Endothelial cell (in vitro differentiated cells): ENCODE measurements at regions not wholly inside any gene's neighbourhood (a gene's known extent, or its start where the extent isn't known, plus 50 kb on each side); places are given as distances from the start of the nearest gene placed in this dataset.

ENCODE experiments used
- DNase-seq: peaks from one replicate; pipeline ENCODE4 v3.0.0; 2021; ENCODE audit warnings: low spot score
- H3K27ac Mint-ChIP-seq: one replicate; pipeline ENCODE4 v1.8.0; 2021; ENCODE audit warnings: mixed read lengths, inconsistent platforms; ENCODE audit not compliant: unreplicated experiment
- H3K27me3 Mint-ChIP-seq: one replicate; pipeline ENCODE4 v1.8.0; 2021; ENCODE audit warnings: mild to moderate bottlenecking, moderate library complexity, mixed read lengths, inconsistent platforms; ENCODE audit not compliant: unreplicated experiment
- H3K36me3 Mint-ChIP-seq: one replicate; pipeline ENCODE4 v1.8.0; 2021; ENCODE audit warnings: mild to moderate bottlenecking, low read depth, mixed read lengths, inconsistent platforms; ENCODE audit not compliant: unreplicated experiment
- H3K4me1 Mint-ChIP-seq: one replicate; pipeline ENCODE4 v1.8.0; 2021; ENCODE audit warnings: mild to moderate bottlenecking, mixed read lengths, inconsistent platforms; ENCODE audit not compliant: unreplicated experiment
- H3K4me3 Mint-ChIP-seq: one replicate; pipeline ENCODE4 v1.8.0; 2021; ENCODE audit warnings: mild to moderate bottlenecking, mixed read lengths, inconsistent platforms; ENCODE audit not compliant: unreplicated experiment
- H3K9me3 Mint-ChIP-seq: one replicate; pipeline ENCODE4 v1.8.0; 2021; ENCODE audit warnings: mixed read lengths, inconsistent platforms; ENCODE audit not compliant: unreplicated experiment
- CTCF ChIP-seq: fragments of 200-600 bp; sonication (generic); IDR thresholded peaks from one replicate; pipeline ENCODE4 v1.5.0; 2021; ENCODE audit warnings: antibody characterized with exemption; ENCODE audit not compliant: unreplicated experiment

GRCh38 chr11:123362941-123363340, 67.1 kb upstream of the GRAMD1B start:
- no peak overlapping the region for H3K27ac Mint-ChIP-seq
- peaks cover 11% of the 10 kb centered on the region for H3K27me3 Mint-ChIP-seq
- TF ChIP-seq CTCF: no peak
- H3K9me3 Mint-ChIP-seq: no peaks in the 10 kb centered on the region
- no peak for DNase-seq
- H3K4me1 Mint-ChIP-seq: peaks cover 42% of the 10 kb centered on the region
- no peaks in the 10 kb centered on the region for H3K36me3 Mint-ChIP-seq
- H3K4me3 Mint-ChIP-seq: no peak overlapping the region

- DNase-seq: no peak
- peaks cover 46% of the 10 kb centered on the region for H3K4me1 Mint-ChIP-seq
- H3K4me3 Mint-ChIP-seq: no peak overlapping the region
- TF ChIP-seq CTCF: no peak
- no peaks in the 10 kb centered on the region for H3K9me3 Mint-ChIP-seq
- H3K27me3 Mint-ChIP-seq: peaks cover 9% of the 10 kb centered on the region
- H3K36me3 Mint-ChIP-seq: no peaks in the 10 kb centered on the region
- no peak overlapping the region for H3K27ac Mint-ChIP-seq
Measured at GRCh38 chr11:123362186-123362585, 67.9 kb upstream of the GRAMD1B start.

- H3K27ac Mint-ChIP-seq: no peak overlapping the region
- no peak overlapping the region for H3K4me3 Mint-ChIP-seq
- H3K36me3 Mint-ChIP-seq: no peaks in the 10 kb centered on the region
- peaks cover 46% of the 10 kb centered on the region for H3K4me1 Mint-ChIP-seq
- H3K9me3 Mint-ChIP-seq: no peaks in the 10 kb centered on the region
- TF ChIP-seq CTCF: no peak
- no peak for DNase-seq
- peaks cover 9% of the 10 kb centered on the region for H3K27me3 Mint-ChIP-seq
Measured at GRCh38 chr11:123361110-123361509, 69.0 kb upstream of the GRAMD1B start.

- H3K4me3 Mint-ChIP-seq: no peak overlapping the region
- peaks cover 43% of the 10 kb centered on the region for H3K4me1 Mint-ChIP-seq
- no peaks in the 10 kb centered on the region for H3K9me3 Mint-ChIP-seq
- TF ChIP-seq CTCF: no peak
- H3K27ac Mint-ChIP-seq: peak overlapping the region; percentile 21
- no peaks in the 10 kb centered on the region for H3K36me3 Mint-ChIP-seq
- no peak for DNase-seq
- peaks cover 9% of the 10 kb centered on the region for H3K27me3 Mint-ChIP-seq
Measured at GRCh38 chr11:123360267-123360936, 69.7 kb upstream of the GRAMD1B start.

GRCh38 chr11:123357990-123358827, 71.9 kb upstream of the GRAMD1B start:
- no peak for TF ChIP-seq CTCF
- Mint-ChIP-seq H3K27me3 (peaks cover 9% of the 10 kb centered on the region), H3K27ac (no peak overlapping the region), H3K9me3 (no peaks in the 10 kb centered on the region), H3K4me3 (peak overlapping the region; percentile 91), H3K36me3 (no peaks in the 10 kb centered on the region), H3K4me1 (peaks cover 26% of the 10 kb centered on the region)
- peak; percentile 37 for DNase-seq
